Thyroid gland (tissue), 4 donors: ENCODE measurements at regions not wholly inside any gene's neighbourhood (a gene's known extent, or its start where the extent isn't known, plus 50 kb on each side); places are given as distances from the start of the nearest gene placed in this dataset.

ENCODE experiments used
- DNase-seq, 2 donors: peaks; one replicate each; pipeline ENCODE4 v3.0.0-alpha.2; 2019
- H3K27ac ChIP-seq, 3 donors: fragments of 200-600 bp; sonication (generic); 1 replicate in 2 of 3; 2 replicates in 1 of 3; pipeline ENCODE4 v1.5.1; 2016 to 2019; ENCODE audit warnings: mild to moderate bottlenecking in 1 of 3, moderate library complexity in 1 of 3
- H3K27me3 ChIP-seq: fragments of 200-600 bp; sonication (generic); one replicate; pipeline ENCODE4 v1.5.1; 2019
- H3K36me3 ChIP-seq, 2 donors: fragments of 200-600 bp; sonication (generic); one replicate each; pipeline ENCODE4 v1.5.1; 2016 to 2019
- H3K4me1 ChIP-seq, 2 donors: fragments of 200-600 bp; sonication (generic); one replicate each; pipeline ENCODE4 v1.5.1; 2017 to 2019
- H3K4me3 ChIP-seq, 3 donors: fragments of 200-600 bp; sonication (generic); replicated peaks in 1 of 3; 1 replicate in 2 of 3; 2 replicates in 1 of 3; pipeline ENCODE4 v1.5.1; 2016; ENCODE audit warnings: mild to moderate bottlenecking in 1 of 3
- H3K9me3 ChIP-seq: fragments of 200-600 bp; sonication (generic); one replicate; pipeline ENCODE4 v1.5.1; 2017
- CTCF ChIP-seq, 6 experiments: fragments of 200-600 bp in 3 of 6; fragments of 450-650 bp in 3 of 6; sonication (generic) in 3 of 6; IDR thresholded peaks; one replicate each; pipeline ENCODE4 v1.5.1; 2016 to 2019; ENCODE audit warnings: antibody characterized with exemption in 6 of 6, mild to moderate bottlenecking in 2 of 6, inconsistent platforms in 1 of 6, moderate library complexity in 1 of 6
- POLR2A ChIP-seq, 2 donors: fragments of 450-650 bp; IDR thresholded peaks; one replicate each; pipeline ENCODE4 v1.6.1; 2017; ENCODE audit warnings: antibody characterized with exemption in 2 of 2, mild to moderate bottlenecking in 2 of 2, moderate library complexity in 1 of 2
- WGBS, 2 donors: methylation state at CpG; one replicate each; pipeline ENCODE4 v1.1.5; 2017; 5-methylcytosine and 5-hydroxymethylcytosine counted together
- intact Hi-C: fragments of 100-400 bp; cut with DNase I; formaldehyde crosslinking; loops from one replicate; pipeline ENCODE4 v1.15.1; 2023

GRCh38 chr2:222993920-222994650, 57.9 kb upstream of the KCNE4 start:
- Histone ChIP-seq H3K27ac (peak overlapping the region; percentile 62 to 87 (median 67)), H3K9me3 (no peaks in the 10 kb centered on the region), H3K36me3 (no peaks in the 10 kb centered on the region)

GRCh38 chr2:222998459-222998858, 53.5 kb upstream of the KCNE4 start:
- H3K36me3 ChIP-seq: no peaks in the 10 kb centered on the region
- intact Hi-C loops: no loop called here
- no peaks in the 10 kb centered on the region for H3K9me3 ChIP-seq
- no peak for DNase-seq
- no peak overlapping the region for H3K4me3 ChIP-seq
- H3K27me3 ChIP-seq: no peaks in the 10 kb centered on the region
- H3K4me1 ChIP-seq: peaks cover 13 to 15% of the 10 kb centered on the region in 2 donors
- no peak overlapping the region for H3K27ac ChIP-seq
- 95 to 97% methylated on average over 1 of the region's 1 CpG for WGBS, 2 donors
- TF ChIP-seq POLR2A (IDR thresholded peaks at IDR 0.05) (no peak), CTCF (IDR thresholded peaks at IDR 0.05) (no peak)

More at GRCh38 chr2:222993920-222994650, 57.9 kb upstream of the KCNE4 start:
- Histone ChIP-seq H3K4me3 (no peak overlapping the region), H3K27me3 (no peaks in the 10 kb centered on the region), H3K4me1 (peaks cover 13 to 15% of the 10 kb centered on the region in 2 donors)
- intact Hi-C loops: no loop called here
- peak in 1 of 2 donors; percentile 28 for TF ChIP-seq POLR2A (IDR thresholded peaks at IDR 0.05)
- TF ChIP-seq CTCF (IDR thresholded peaks at IDR 0.05): peak in 1 of 6 experiments; percentile 25
- peak; percentile 89 to 91 for DNase-seq
- 63 to 75% methylated on average over 8 of the region's 8 CpGs for WGBS, 2 donors

GRCh38 chr2:223000872-223001796, 50.9 kb upstream of the KCNE4 start:
- Histone ChIP-seq H3K36me3 (no peaks in the 10 kb centered on the region), H3K27me3 (no peaks in the 10 kb centered on the region), H3K27ac (no peak overlapping the region), H3K9me3 (no peaks in the 10 kb centered on the region), H3K4me1 (no peaks in the 10 kb centered on the region), H3K4me3 (no peak overlapping the region)
- TF ChIP-seq CTCF (IDR thresholded peaks at IDR 0.05) (no peak), POLR2A (IDR thresholded peaks at IDR 0.05) (no peak)
- DNase-seq: no peak
- WGBS, 2 donors: 84 to 85% methylated on average over 12 of the region's 12 CpGs
- intact Hi-C loops: no loop called here

- Histone ChIP-seq H3K4me1 (no peaks in the 10 kb centered on the region), H3K27ac (no peak overlapping the region), H3K27me3 (no peaks in the 10 kb centered on the region), H3K4me3 (no peak overlapping the region), H3K36me3 (no peaks in the 10 kb centered on the region), H3K9me3 (no peaks in the 10 kb centered on the region)
- intact Hi-C loops: no loop called here
- WGBS, 2 donors: 88 to 89% methylated on average over 3 of the region's 3 CpGs
- TF ChIP-seq CTCF (IDR thresholded peaks at IDR 0.05) (no peak), POLR2A (IDR thresholded peaks at IDR 0.05) (no peak)
- DNase-seq: no peak
Observed at GRCh38 chr2:223001797-223002175, 50.2 kb upstream of the KCNE4 start.
